NCI-H748 (cell line): ENCODE measurements at regions not wholly inside any gene's neighbourhood (a gene's known extent, or its start where the extent isn't known, plus 50 kb on each side); places are given as distances from the start of the nearest gene placed in this dataset.

ENCODE experiments used
- DNase-seq: peaks from one replicate; lab custom pipeline; 2025; ENCODE audit not compliant: unreplicated experiment; lab: John Stamatoyannopoulos, UW

DNA sequence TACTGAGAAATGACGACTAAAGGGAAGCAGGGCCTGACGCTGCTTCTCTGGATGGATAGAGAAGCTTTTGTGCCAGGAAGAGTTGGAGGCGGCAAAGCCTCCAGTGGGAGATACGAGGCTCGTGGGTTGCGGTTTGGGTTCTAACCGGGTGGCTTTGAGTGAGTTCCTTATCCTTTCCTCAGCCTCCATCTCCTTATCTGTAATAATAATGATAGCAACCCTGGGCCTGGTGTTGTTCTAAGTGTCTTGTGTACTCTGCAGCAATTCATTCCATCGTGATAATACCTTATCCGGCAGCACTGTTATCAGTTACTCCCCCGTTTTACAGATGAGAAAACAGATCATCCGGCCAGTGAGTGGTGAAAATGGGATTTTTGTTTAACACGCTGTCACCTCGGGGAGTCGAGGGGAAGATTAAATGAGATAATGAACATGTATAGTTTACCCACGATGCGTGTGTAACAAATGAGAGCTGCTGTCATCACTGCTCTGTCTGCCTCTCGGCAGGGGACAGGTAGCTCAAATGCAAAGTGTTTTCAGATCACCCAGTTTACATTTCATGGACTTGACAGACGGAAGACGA, 52.0 kb upstream of the LHX1 start:
- DNase-seq = no peak

- DNase-seq = no peak
Observed at GRCh38 chr17:36885771-36886377, 51.4 kb upstream of the LHX1 start.
